HG02759 (cell line): ENCODE measurements at regions not wholly inside any gene's neighbourhood (a gene's known extent, or its start where the extent isn't known, plus 50 kb on each side); places are given as distances from the start of the nearest gene placed in this dataset.
A peak's percentile ranks its signal among the peaks of the same experiment; 100 is the strongest.
"Not testable (repeated sequence)": the region's sequence is repeated elsewhere in the genome, so short reads cannot be mapped to it uniquely, and the experiment has no call there.

Experiments
- ATAC-seq: cut with Tn5 transposase; IDR thresholded peaks from one replicate; pipeline ENCODE4 v1.9.1; 2021; ENCODE audit warnings: mild to moderate bottlenecking, moderate library complexity; ENCODE audit not compliant: unreplicated experiment

- ATAC-seq = no peak
Measured at GRCh38 chr9:135397142-135397541, 82.4 kb upstream of the PPP1R26 start.

- no peak for ATAC-seq
Measured at GRCh38 chr9:135399000-135399649, 80.5 kb upstream of the PPP1R26 start.

- no peak for ATAC-seq
Measured at GRCh38 chr9:135400496-135400895, 79.1 kb upstream of the PPP1R26 start.

GRCh38 chr9:135401218-135401617, 78.4 kb upstream of the PPP1R26 start:
- ATAC-seq = no peak

- no peak for ATAC-seq
Measured at GRCh38 chr9:135402048-135402738, 77.4 kb upstream of the PPP1R26 start.

GRCh38 chr9:135402739-135403695, 76.6 kb upstream of the PPP1R26 start:
- ATAC-seq = no peak

- ATAC-seq = no peak
Measured at GRCh38 chr9:135403733-135404450, 75.7 kb upstream of the PPP1R26 start.

GRCh38 chr9:135404451-135405144, 75.0 kb upstream of the PPP1R26 start:
- no peak for ATAC-seq

- ATAC-seq = not testable (repeated sequence)
Measured at GRCh38 chr9:135405145-135405464, 74.5 kb upstream of the PPP1R26 start.

GRCh38 chr9:135408476-135409254, 70.9 kb upstream of the PPP1R26 start:
- no peak for ATAC-seq

GRCh38 chr9:135409286-135410200, 70.0 kb upstream of the PPP1R26 start:
- ATAC-seq = no peak

GRCh38 chr9:135410421-135410820, 69.2 kb upstream of the PPP1R26 start:
- ATAC-seq = no peak

GRCh38 chr9:135410831-135411473, 68.6 kb upstream of the PPP1R26 start:
- ATAC-seq = no peak

- ATAC-seq = not testable (repeated sequence)
Measured at GRCh38 chr9:135411605-135412004, 68.0 kb upstream of the PPP1R26 start.

GRCh38 chr9:135412315-135413085, 67.1 kb upstream of the PPP1R26 start:
- peak; percentile 53 for ATAC-seq

GRCh38 chr9:135413086-135413375, 66.6 kb upstream of the PPP1R26 start:
- ATAC-seq = no peak

GRCh38 chr9:135413461-135413860, 66.1 kb upstream of the PPP1R26 start:
- no peak for ATAC-seq

GRCh38 chr9:135414293-135414692, 65.3 kb upstream of the PPP1R26 start:
- no peak for ATAC-seq
